ENCODE measurements at regions not wholly inside any gene's neighbourhood (a gene's known extent, or its start where the extent isn't known, plus 50 kb on each side); places are given as distances from the start of the nearest gene placed in this dataset.

DNA sequence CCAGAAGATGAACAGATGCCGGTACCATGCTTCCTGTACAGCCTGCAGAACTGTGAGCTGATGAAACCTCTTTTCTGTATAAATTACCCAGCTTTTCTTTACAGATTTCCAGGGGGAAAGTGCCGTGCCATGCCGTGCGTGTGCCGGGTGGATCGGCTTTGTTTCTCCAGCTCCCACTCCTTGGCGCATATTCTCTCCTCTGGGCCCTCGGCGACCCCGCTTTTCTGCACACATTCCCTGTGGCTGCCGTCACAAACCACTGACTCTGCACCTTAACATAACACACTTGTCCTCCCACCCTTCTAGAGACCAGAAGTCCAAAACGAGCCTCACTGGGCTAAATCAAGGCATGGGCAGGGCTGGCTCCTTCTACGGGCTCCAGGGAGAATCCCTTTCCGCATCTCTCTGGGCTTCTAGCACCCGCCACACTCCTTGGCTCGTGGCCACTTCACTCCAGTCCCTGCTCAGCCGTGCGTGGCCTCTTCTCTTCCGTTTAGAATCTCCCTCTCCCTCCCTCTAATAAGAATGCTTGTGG lies 164.9 kb downstream of the C16orf95 start:
- no peak for TF ChIP-seq EZH2phosphoT487 (IDR thresholded peaks at IDR 0.05; ENCODE audit: insufficient read depth, low read depth)
- no peak for TF ChIP-seq EZH2 (IDR thresholded peaks at IDR 0.05; ENCODE audit: insufficient read depth, poor library complexity, severe bottlenecking)

All from GM23248 (cell line).